Transverse colon (tissue), 1 donor: ENCODE measurements at regions not wholly inside any gene's neighbourhood (a gene's known extent, or its start where the extent isn't known, plus 50 kb on each side); places are given as distances from the start of the nearest gene placed in this dataset.

Experiments used
- EP300 ChIP-seq: sonication (generic); formaldehyde crosslinking; IDR thresholded peaks from one replicate; pipeline ENCODE4 v1.6.1; 2017; ENCODE audit warnings: antibody characterized with exemption, low read depth
- POLR2A ChIP-seq: fragments of 450-650 bp; IDR thresholded peaks from one replicate; pipeline ENCODE4 v1.6.1; 2016; ENCODE audit warnings: antibody characterized with exemption, mild to moderate bottlenecking, moderate library complexity

DNA sequence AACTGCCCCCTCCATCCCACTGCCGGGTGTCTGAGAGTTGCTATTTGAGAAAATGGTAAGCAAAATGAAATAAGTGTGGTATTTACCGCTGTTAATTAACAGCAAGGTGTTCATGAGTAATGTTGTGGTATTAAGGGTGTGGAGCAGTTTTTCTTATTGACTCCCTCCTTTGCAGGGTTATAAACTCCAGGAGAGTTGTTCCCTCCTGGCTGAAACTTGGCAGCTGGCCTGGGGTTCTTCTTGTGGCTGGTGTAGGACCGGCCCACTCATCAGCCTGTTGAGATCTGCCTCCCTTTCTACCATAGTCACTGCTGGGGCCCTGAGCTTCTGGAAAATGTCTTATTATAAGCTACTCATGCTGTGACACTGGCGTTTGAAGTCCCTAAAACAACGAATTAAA lies 128.6 kb downstream of the SOX9 start:
- TF ChIP-seq EP300 (no peak), POLR2A (no peak)
